ENCODE measurements at regions not wholly inside any gene's neighbourhood (a gene's known extent, or its start where the extent isn't known, plus 50 kb on each side); places are given as distances from the start of the nearest gene placed in this dataset.

DNA sequence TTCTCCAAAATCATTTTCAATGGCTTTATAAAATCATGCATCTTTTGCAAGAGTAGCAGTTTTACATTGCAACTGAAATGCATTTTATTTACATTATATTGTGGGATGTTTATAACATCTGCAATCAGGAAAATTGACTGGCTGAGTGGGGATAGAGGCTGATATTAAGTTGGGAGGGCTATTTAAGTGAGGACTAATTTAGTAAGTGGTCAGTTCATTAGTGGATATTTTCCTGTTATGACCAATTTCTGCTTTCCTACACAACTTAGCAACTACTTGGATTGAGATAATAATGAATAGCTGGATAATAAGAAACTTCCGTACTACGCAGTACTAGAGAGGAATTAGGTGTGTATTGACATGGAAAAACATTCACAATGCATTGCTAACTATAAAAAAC, 92.9 kb upstream of the SSBP2 start:
- ATAC-seq, result no peak
- Mint-ChIP-seq H3K4me1 (peaks cover 16% of the 10 kb centered on the region), H3K27ac (no peak overlapping the region), H3K4me3 (no peak overlapping the region), H3K9me3 (no peaks in the 10 kb centered on the region), H3K27me3 (ENCODE audit: low read depth) (no peaks in the 10 kb centered on the region), H3K36me3 (no peaks in the 10 kb centered on the region)
- TF ChIP-seq ESRRA (CRISPR knock-in tag; IDR thresholded peaks at IDR 0.05; ENCODE audit: borderline replicate concordance) (no peak), ZNF263 (CRISPR knock-in tag; IDR thresholded peaks at IDR 0.05; ENCODE audit: low read depth) (no peak), SOX15 (CRISPR knock-in tag; IDR thresholded peaks at IDR 0.05) (no peak), PRRX2 (CRISPR knock-in tag; IDR thresholded peaks at IDR 0.05) (no peak), NFYB (CRISPR knock-in tag; conservative IDR thresholded peaks at IDR 0.05; ENCODE audit: low read depth) (no peak), TP53 (CRISPR knock-in tag; IDR thresholded peaks at IDR 0.05) (no peak), NFE2L1 (CRISPR knock-in tag; IDR thresholded peaks at IDR 0.05) (no peak), NR3C1 (CRISPR knock-in tag; conservative IDR thresholded peaks at IDR 0.05; ENCODE audit: low read depth) (no peak), MYBL2 (CRISPR knock-in tag; IDR thresholded peaks at IDR 0.05) (no peak), FOXK1 (CRISPR knock-in tag; IDR thresholded peaks at IDR 0.05) (no peak), ELF4 (CRISPR knock-in tag; IDR thresholded peaks at IDR 0.05; ENCODE audit: low read depth) (no peak), ZNF416 (CRISPR knock-in tag; IDR thresholded peaks at IDR 0.05) (no peak), ATF1 (CRISPR knock-in tag; IDR thresholded peaks at IDR 0.05) (no peak), ZNF232 (CRISPR knock-in tag; IDR thresholded peaks at IDR 0.05) (no peak)
- TF ChIP-seq, protein P1, sequence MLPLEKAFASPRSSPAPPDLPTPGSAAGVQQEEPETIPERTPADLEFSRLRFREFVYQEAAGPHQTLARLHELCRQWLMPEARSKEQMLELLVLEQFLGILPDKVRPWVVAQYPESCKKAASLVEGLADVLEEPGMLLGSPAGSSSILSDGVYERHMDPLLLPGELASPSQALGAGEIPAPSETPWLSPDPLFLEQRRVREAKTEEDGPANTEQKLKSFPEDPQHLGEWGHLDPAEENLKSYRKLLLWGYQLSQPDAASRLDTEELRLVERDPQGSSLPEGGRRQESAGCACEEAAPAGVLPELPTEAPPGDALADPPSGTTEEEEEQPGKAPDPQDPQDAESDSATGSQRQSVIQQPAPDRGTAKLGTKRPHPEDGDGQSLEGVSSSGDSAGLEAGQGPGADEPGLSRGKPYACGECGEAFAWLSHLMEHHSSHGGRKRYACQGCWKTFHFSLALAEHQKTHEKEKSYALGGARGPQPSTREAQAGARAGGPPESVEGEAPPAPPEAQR (CRISPR knock-in tag; IDR thresholded peaks at IDR 0.05), result no peak
- TF ChIP-seq, protein P2, sequence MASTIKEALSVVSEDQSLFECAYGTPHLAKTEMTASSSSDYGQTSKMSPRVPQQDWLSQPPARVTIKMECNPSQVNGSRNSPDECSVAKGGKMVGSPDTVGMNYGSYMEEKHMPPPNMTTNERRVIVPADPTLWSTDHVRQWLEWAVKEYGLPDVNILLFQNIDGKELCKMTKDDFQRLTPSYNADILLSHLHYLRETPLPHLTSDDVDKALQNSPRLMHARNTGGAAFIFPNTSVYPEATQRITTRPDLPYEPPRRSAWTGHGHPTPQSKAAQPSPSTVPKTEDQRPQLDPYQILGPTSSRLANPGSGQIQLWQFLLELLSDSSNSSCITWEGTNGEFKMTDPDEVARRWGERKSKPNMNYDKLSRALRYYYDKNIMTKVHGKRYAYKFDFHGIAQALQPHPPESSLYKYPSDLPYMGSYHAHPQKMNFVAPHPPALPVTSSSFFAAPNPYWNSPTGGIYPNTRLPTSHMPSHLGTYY (CRISPR knock-in tag; IDR thresholded peaks at IDR 0.05), result no peak
- TF ChIP-seq, protein P3, sequence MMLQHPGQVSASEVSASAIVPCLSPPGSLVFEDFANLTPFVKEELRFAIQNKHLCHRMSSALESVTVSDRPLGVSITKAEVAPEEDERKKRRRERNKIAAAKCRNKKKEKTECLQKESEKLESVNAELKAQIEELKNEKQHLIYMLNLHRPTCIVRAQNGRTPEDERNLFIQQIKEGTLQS (CRISPR knock-in tag; conservative IDR thresholded peaks at IDR 0.05), result no peak
- TF ChIP-seq, protein P4, sequence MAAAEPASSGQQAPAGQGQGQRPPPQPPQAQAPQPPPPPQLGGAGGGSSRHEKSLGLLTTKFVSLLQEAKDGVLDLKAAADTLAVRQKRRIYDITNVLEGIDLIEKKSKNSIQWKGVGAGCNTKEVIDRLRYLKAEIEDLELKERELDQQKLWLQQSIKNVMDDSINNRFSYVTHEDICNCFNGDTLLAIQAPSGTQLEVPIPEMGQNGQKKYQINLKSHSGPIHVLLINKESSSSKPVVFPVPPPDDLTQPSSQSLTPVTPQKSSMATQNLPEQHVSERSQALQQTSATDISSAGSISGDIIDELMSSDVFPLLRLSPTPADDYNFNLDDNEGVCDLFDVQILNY (CRISPR knock-in tag; IDR thresholded peaks at IDR 0.05), result no peak
- TF ChIP-seq, protein P5, sequence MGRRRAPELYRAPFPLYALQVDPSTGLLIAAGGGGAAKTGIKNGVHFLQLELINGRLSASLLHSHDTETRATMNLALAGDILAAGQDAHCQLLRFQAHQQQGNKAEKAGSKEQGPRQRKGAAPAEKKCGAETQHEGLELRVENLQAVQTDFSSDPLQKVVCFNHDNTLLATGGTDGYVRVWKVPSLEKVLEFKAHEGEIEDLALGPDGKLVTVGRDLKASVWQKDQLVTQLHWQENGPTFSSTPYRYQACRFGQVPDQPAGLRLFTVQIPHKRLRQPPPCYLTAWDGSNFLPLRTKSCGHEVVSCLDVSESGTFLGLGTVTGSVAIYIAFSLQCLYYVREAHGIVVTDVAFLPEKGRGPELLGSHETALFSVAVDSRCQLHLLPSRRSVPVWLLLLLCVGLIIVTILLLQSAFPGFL (CRISPR knock-in tag; IDR thresholded peaks at IDR 0.05; ENCODE audit: borderline replicate concordance), result no peak
- ChIA-PET POLR2A (no interaction called here), CTCF (interaction anchor here (1.1 kb wide), 1 partner anchor 13 kb away, joined by 6 read pairs; no protein-coding TSS in a partner anchor)
- no peak for DNase-seq (ENCODE audit: low spot score)

DNA sequence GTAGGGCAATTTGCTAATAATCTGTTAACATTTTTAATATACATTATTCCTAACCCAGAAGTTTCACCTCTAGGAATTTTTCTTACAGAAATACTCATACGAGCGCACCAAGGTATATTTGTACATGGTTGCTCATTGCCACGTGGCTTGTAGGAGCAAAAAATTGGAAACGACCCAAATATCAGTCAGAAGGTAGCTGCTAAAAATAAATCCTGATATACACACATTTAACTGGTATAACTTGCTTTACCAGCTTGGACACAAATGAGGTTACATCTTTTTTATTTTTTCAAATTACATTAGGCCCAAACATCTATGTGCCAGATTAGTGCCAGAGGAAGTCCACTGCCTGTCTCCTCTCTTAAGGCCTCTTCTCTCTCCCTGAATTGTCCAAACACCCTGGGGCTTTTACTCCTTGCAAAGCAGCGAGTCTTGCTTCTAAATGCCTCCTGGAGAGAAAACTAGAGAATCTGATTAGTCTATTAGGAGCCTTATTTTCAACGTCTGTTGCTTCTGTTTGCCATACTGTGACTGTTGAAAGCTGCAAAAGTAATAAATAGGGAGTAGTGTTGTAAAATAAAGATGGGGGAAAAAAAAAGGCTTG, 92.0 kb upstream of the SSBP2 start:
- Mint-ChIP-seq H3K4me3 (no peak overlapping the region), H3K27ac (no peak overlapping the region), H3K27me3 (ENCODE audit: low read depth) (no peaks in the 10 kb centered on the region), H3K36me3 (no peaks in the 10 kb centered on the region), H3K9me3 (no peaks in the 10 kb centered on the region), H3K4me1 (peaks cover 14% of the 10 kb centered on the region)
- no peak for ATAC-seq
- ChIA-PET CTCF (no interaction called here), POLR2A (interaction anchor here (0.9 kb wide), 1 partner anchor 91 kb away, joined by 3 read pairs; no protein-coding TSS in a partner anchor)
- DNase-seq (ENCODE audit: low spot score), result no peak
- no peak for TF ChIP-seq NR3C1 (CRISPR knock-in tag; conservative IDR thresholded peaks at IDR 0.05; ENCODE audit: low read depth)
- no peak for TF ChIP-seq ATF1 (CRISPR knock-in tag; IDR thresholded peaks at IDR 0.05)
- TF ChIP-seq, protein P6, sequence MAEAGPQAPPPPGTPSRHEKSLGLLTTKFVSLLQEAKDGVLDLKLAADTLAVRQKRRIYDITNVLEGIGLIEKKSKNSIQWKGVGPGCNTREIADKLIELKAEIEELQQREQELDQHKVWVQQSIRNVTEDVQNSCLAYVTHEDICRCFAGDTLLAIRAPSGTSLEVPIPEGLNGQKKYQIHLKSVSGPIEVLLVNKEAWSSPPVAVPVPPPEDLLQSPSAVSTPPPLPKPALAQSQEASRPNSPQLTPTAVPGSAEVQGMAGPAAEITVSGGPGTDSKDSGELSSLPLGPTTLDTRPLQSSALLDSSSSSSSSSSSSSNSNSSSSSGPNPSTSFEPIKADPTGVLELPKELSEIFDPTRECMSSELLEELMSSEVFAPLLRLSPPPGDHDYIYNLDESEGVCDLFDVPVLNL (CRISPR knock-in tag; IDR thresholded peaks at IDR 0.05; ENCODE audit: borderline replicate concordance, low read depth), result no peak
- TF ChIP-seq NR2C2 (CRISPR knock-in tag; IDR thresholded peaks at IDR 0.05), result no peak
- TF ChIP-seq, protein P4 (CRISPR knock-in tag; IDR thresholded peaks at IDR 0.05), result no peak
- TF ChIP-seq RELA (CRISPR knock-in tag; IDR thresholded peaks at IDR 0.05; ENCODE audit: borderline replicate concordance), result no peak
- TF ChIP-seq HMGA2 (CRISPR knock-in tag; IDR thresholded peaks at IDR 0.05), result no peak
- no peak for TF ChIP-seq TEAD4 (CRISPR knock-in tag; IDR thresholded peaks at IDR 0.05)
- TF ChIP-seq, protein P7, sequence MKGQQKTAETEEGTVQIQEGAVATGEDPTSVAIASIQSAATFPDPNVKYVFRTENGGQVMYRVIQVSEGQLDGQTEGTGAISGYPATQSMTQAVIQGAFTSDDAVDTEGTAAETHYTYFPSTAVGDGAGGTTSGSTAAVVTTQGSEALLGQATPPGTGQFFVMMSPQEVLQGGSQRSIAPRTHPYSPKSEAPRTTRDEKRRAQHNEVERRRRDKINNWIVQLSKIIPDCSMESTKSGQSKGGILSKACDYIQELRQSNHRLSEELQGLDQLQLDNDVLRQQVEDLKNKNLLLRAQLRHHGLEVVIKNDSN (CRISPR knock-in tag; IDR thresholded peaks at IDR 0.05), result no peak
- TF ChIP-seq TCF7 (CRISPR knock-in tag; IDR thresholded peaks at IDR 0.05; ENCODE audit: low read depth), result no peak

Measured in WTC11 (cell line).